NT2/D1 (cell line): ENCODE measurements at regions not wholly inside any gene's neighbourhood (a gene's known extent, or its start where the extent isn't known, plus 50 kb on each side); places are given as distances from the start of the nearest gene placed in this dataset.
A peak's percentile ranks its signal among the peaks of the same experiment; 100 is the strongest.
"Not testable (repeated sequence)": the region's sequence is repeated elsewhere in the genome, so short reads cannot be mapped to it uniquely, and the experiment has no call there.

Experiments used
- DNase-seq: peaks from one replicate; pipeline ENCODE4 v3.0.0-alpha.2; 2011; ENCODE audit warnings: low read depth, low spot score
- H3K27me3 ChIP-seq: 2 replicates; pipeline ENCODE4 v1.6.0; 2011; ENCODE audit warnings: mild to moderate bottlenecking; ENCODE audit not compliant: insufficient read length, insufficient read depth
- H3K36me3 ChIP-seq: 2 replicates; pipeline ENCODE4 v1.6.1; 2011; ENCODE audit warnings: mild to moderate bottlenecking, low read length, mixed read lengths; ENCODE audit not compliant: insufficient read depth, insufficient read length
- H3K4me1 ChIP-seq: 2 replicates; pipeline ENCODE4 v1.5.1; 2011; ENCODE audit not compliant: insufficient read depth, insufficient read length
- H3K4me3 ChIP-seq: 2 replicates; pipeline ENCODE4 v1.5.1; 2011; ENCODE audit warnings: low read depth; ENCODE audit not compliant: insufficient read length
- H3K9ac ChIP-seq: 2 replicates; pipeline ENCODE4 v1.6.0; 2011; ENCODE audit warnings: low read depth; ENCODE audit not compliant: insufficient read length
- H3K9me3 ChIP-seq: 2 replicates; pipeline ENCODE4 v1.5.1; 2011; ENCODE audit warnings: mild to moderate bottlenecking, low read length; ENCODE audit not compliant: insufficient read depth
- SUZ12 ChIP-seq: IDR thresholded peaks from 2 replicates; pipeline ENCODE4 v1.6.1; 2011; ENCODE audit not compliant: insufficient read length, insufficient read depth; ENCODE audit errors: extremely low read depth
- YY1 ChIP-seq: IDR thresholded peaks from 2 replicates; pipeline ENCODE4 v1.6.1; 2011; ENCODE audit not compliant: insufficient read length, insufficient read depth
- ZNF274 ChIP-seq: IDR thresholded peaks from 2 replicates; pipeline ENCODE4 v1.6.1; 2011; ENCODE audit warnings: mild to moderate bottlenecking, low read depth, low read length

DNA sequence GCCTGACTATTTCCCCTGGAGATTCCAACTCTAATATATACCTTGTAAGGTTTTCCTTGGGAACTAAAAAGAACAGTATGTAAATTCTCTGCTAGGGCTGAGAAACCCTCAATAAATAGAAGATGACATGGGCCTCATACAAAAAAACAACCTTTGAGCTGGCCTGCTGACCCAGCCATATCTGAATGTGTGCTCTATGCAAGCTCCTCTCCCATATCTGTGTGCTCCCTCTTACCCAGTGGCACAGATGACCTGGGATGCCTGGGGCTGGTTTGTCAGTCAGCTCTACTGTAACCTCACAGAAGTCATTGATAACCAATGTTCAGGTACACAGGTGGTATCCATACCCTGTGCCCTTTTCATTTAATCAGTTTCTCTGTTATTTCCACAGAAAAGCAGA lies 329.2 kb downstream of the SEC16B start:
- Histone ChIP-seq H3K9ac (no peak overlapping the region), H3K4me3 (no peak overlapping the region), H3K4me1 (no peaks in the 10 kb centered on the region), H3K27me3 (no peaks in the 10 kb centered on the region), H3K9me3 (no peaks in the 10 kb centered on the region), H3K36me3 (no peaks in the 10 kb centered on the region)
- no peak for DNase-seq
- TF ChIP-seq YY1, result no peak
- no peak for TF ChIP-seq ZNF274
- TF ChIP-seq SUZ12, result no peak

DNA sequence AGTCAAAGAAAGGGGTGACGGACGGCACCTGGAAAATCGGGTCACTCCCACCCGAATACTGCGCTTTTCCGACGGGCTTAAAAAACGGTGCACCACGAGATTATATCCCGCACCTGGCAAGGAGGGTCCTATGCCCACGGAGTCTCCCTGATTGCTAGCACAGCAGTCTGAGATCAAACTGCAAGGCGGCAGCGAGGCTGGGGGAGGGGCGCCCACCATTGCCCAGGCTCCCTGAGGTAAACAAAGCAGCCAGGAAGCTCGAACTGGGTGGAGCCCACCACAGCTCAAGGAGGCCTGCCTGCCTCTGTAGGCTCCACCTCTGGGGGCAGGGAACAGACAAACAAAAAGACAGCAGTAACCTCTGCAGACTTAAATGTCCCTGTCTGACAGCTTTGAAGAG lies 335.7 kb downstream of the SEC16B start:
- H3K9ac ChIP-seq, DNase-seq, H3K36me3 ChIP-seq, H3K4me1 ChIP-seq, H3K9me3 ChIP-seq, H3K27me3 ChIP-seq: not testable (repeated sequence)
- peak overlapping the region; percentile 25 for H3K4me3 ChIP-seq

DNA sequence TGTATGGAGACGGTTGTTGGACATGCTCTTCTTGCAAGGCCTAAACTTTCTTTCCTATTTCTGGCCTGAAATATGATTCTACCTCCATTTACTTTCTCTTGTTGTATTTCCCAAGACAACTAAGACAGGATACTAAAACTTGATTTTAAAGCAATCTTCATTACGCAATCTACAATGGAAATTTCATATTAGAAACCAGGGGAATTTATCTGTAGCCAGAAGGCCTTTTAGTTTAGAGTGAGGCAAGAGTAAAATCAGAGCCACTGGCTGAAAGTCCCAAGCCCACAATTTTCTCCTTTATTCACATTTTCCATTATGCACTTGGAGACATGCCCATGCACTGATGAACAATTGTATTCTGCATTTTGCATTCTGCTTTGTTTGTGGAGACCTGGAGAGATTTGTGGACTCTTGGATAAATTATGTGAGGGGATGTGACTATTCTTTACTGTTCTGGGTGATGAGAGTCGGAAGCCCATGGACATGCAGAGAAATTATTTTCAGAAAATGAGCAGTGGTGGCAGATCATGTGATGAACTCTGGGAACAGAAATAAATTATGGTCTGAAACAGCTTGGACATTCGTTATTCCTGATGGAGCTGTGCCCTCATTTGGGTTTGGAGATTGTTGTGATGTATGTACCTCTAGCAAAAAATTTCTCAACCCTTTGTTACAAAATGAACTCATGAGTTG lies 336.8 kb downstream of the SEC16B start:
- H3K9ac ChIP-seq, result no peak overlapping the region
- TF ChIP-seq YY1 (no peak), ZNF274 (no peak), SUZ12 (no peak)
- no peak for DNase-seq
- no peaks in the 10 kb centered on the region for H3K9me3 ChIP-seq
- no peaks in the 10 kb centered on the region for H3K36me3 ChIP-seq
- no peaks in the 10 kb centered on the region for H3K27me3 ChIP-seq
- no peak overlapping the region for H3K4me3 ChIP-seq
- no peaks in the 10 kb centered on the region for H3K4me1 ChIP-seq

DNA sequence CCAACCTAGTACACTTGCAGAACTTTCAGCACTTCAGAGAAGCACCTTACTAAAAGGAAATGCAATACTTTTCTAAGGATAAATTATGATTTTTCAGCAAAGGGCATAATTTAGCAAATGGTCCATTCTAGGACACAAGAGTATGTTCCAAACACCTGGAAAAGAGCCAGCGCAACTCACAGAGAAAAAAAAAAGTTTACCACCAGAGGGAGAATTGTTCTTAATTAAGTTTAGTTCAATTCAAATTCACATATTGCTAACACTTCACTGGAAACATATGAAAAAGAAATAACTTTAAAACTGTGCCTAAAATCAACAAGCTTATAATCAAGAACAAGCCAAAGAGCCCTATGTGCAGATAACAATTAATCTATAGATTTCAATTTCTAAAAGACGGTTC lies 338.1 kb downstream of the SEC16B start:
- Histone ChIP-seq H3K36me3 (no peaks in the 10 kb centered on the region), H3K4me3 (no peak overlapping the region), H3K9me3 (no peaks in the 10 kb centered on the region), H3K27me3 (no peaks in the 10 kb centered on the region), H3K9ac (no peak overlapping the region), H3K4me1 (no peaks in the 10 kb centered on the region)
- DNase-seq, result no peak
- TF ChIP-seq ZNF274 (no peak), SUZ12 (no peak), YY1 (no peak)

DNA sequence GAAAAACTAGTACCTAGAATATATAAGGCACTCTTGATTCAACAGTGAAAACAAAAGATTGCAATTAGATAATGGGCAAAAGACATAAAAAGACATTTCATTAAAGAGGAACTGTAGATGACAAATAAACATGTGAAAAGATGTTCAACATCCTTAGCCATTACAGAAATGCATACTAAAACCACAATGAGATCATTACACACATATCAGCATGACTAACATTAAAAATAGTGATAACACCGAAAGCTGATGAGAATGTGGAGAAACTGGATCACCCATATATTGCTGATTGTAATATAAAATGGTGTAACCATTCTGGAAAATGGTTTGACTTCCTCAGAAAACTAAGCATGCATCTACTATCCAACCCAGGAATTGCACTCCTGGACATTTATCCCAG lies 340.3 kb downstream of the SEC16B start:
- no peaks in the 10 kb centered on the region for H3K36me3 ChIP-seq
- no peaks in the 10 kb centered on the region for H3K4me1 ChIP-seq
- H3K9ac ChIP-seq, result no peak overlapping the region
- H3K9me3 ChIP-seq, result no peaks in the 10 kb centered on the region
- H3K27me3 ChIP-seq, result no peaks in the 10 kb centered on the region
- H3K4me3 ChIP-seq, result no peak overlapping the region
- TF ChIP-seq ZNF274 (no peak), SUZ12 (no peak), YY1 (no peak)
- DNase-seq, result no peak

DNA sequence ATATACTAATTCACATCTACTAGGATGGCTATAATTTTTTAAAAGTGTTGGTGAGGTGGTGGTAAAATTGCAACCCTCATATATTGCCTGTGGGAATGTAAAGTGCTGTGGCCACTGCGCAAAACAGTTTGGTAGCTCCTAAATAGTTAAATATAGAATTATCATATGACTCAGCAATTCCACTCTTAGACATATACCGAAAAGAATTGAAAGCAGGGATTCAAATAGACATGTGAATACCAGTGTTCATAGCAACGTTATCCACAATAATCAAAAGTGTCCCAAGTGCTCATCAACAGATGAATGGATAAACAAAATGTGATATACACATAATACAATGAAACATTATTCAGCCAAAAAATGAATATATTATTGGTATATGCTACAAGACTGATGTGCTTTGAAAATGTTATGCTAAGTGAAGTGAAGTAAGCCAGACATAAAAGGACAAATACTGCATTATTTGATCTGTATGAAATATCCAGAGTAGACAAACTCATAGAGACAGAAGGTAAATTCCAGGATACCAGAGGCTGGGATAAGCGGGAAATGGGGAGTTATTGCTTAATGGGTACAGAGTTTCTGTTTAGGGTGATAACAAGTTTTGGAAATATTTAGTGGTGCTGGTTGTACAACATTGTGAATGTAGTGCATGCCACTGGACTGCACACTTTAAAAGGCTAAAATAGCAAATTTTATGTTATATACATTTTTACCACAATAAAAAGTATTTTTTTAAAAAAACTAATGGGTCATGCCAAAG lies 342.5 kb downstream of the SEC16B start:
- H3K4me3 ChIP-seq, result no peak overlapping the region
- TF ChIP-seq YY1 (no peak), SUZ12 (no peak), ZNF274 (no peak)
- H3K4me1 ChIP-seq, result no peaks in the 10 kb centered on the region
- no peaks in the 10 kb centered on the region for H3K9me3 ChIP-seq
- H3K9ac ChIP-seq, result no peak overlapping the region
- no peaks in the 10 kb centered on the region for H3K27me3 ChIP-seq
- no peak for DNase-seq
- H3K36me3 ChIP-seq, result no peaks in the 10 kb centered on the region

DNA sequence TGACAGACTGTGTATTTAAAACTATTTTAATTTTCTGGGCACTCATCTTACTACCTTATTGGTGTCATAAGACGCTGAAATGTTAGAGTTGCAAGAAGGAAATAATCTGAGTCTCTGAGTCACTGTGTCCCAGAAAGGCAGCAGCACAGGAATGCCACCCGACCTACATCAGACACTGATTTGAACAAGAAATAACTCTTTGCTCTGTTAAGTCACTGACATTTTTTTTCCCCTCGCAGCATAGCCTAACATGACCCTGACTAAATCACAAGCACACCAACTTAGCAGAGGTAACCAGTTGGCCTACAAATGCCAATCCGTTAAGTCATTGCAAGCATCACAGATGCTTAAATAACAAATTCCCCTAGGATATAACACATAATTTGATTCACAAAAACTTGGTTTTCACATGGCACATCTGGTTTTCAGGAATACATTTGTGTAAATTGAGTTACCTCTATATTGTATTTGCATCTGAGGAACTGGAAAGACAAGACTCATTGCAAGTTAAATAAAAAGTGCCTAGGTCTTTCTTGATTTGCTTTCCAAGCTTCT lies 349.1 kb downstream of the SEC16B start:
- no peaks in the 10 kb centered on the region for H3K4me1 ChIP-seq
- no peaks in the 10 kb centered on the region for H3K36me3 ChIP-seq
- H3K4me3 ChIP-seq, result no peak overlapping the region
- no peak for TF ChIP-seq ZNF274
- no peak for TF ChIP-seq SUZ12
- no peak for TF ChIP-seq YY1
- H3K27me3 ChIP-seq, result no peaks in the 10 kb centered on the region
- no peaks in the 10 kb centered on the region for H3K9me3 ChIP-seq
- DNase-seq, result no peak
- no peak overlapping the region for H3K9ac ChIP-seq
